ENCODE measurements at regions not wholly inside any gene's neighbourhood (a gene's known extent, or its start where the extent isn't known, plus 50 kb on each side); places are given as distances from the start of the nearest gene placed in this dataset.

DNA sequence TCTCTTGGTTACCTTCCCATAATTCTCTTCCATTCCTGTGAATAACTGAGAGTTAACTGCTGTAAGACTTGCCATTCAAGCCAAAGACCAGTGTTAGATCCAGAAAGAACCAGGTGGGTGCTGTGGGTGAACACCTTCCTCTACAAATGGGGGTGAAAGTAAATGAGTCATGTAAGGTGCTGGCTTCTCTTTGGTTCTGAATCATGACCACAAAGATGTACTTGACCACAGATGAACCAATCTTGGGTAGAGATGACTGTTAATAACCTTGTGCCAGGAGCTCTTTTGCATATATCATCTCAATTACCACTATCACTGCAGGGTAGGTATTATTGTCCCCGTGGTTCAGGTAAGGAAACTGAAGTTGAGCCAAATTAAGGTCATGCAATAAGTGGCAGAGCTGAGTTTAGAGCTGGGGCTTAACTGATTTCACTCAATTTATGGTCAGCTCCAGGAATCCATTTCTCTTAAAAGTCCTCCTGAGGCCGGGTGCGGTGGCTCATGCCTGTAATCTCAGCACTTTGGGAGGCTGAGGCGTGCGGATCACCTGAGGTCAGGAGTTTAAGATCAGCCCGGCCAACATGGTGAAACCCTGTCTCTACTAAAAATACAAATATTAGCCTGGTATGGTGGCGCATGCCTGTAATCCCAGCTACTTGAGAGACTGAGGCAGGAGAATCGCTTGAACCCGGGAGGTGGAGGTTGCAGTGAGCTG, 244.9 kb upstream of the CXCR4 start:
- no peak for TF ChIP-seq FOXA1 (IDR thresholded peaks at IDR 0.05)
- no peak for TF ChIP-seq SP1 (IDR thresholded peaks at IDR 0.05)
- TF ChIP-seq SUZ12 (IDR thresholded peaks at IDR 0.05), result no peak
- no peak for TF ChIP-seq HDGF (IDR thresholded peaks at IDR 0.05; ENCODE audit: borderline replicate concordance)
- no peak for TF ChIP-seq FOXK2 (IDR thresholded peaks at IDR 0.05)
- TF ChIP-seq LEF1 (IDR thresholded peaks at IDR 0.05; ENCODE audit: borderline replicate concordance), result no peak
- TF ChIP-seq BHLHE40 (IDR thresholded peaks at IDR 0.05; ENCODE audit: borderline replicate concordance), result no peak
- TF ChIP-seq ZNF384 (IDR thresholded peaks at IDR 0.05), result no peak
- TF ChIP-seq FOXM1 (IDR thresholded peaks at IDR 0.05; ENCODE audit: borderline replicate concordance), result no peak

Measured in HEK293T (cell line).